ENCODE measurements at regions not wholly inside any gene's neighbourhood (a gene's known extent, or its start where the extent isn't known, plus 50 kb on each side); places are given as distances from the start of the nearest gene placed in this dataset.

DNA sequence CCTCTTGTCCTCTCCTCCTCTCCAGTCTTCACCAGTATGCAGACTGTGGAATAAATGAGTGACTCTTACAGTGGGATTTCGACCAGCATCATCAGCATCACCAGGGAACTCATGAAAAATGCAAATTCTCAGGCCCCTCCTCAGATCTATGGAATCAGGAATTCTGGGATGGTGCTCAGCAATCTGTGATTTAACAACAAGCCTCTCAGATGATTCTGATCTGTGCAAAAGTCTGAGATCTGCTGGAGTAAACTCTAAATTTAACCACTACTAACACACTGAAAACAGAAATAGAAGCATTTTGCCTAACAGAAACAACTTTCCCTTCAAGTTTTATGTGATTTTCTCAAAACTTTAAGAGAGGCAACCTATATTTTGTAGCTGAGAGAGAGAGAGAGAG lies 124.8 kb upstream of the FAM3C start:
- TF ChIP-seq, protein P1, sequence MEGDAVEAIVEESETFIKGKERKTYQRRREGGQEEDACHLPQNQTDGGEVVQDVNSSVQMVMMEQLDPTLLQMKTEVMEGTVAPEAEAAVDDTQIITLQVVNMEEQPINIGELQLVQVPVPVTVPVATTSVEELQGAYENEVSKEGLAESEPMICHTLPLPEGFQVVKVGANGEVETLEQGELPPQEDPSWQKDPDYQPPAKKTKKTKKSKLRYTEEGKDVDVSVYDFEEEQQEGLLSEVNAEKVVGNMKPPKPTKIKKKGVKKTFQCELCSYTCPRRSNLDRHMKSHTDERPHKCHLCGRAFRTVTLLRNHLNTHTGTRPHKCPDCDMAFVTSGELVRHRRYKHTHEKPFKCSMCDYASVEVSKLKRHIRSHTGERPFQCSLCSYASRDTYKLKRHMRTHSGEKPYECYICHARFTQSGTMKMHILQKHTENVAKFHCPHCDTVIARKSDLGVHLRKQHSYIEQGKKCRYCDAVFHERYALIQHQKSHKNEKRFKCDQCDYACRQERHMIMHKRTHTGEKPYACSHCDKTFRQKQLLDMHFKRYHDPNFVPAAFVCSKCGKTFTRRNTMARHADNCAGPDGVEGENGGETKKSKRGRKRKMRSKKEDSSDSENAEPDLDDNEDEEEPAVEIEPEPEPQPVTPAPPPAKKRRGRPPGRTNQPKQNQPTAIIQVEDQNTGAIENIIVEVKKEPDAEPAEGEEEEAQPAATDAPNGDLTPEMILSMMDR (IDR thresholded peaks at IDR 0.05; ENCODE audit: low read length): no peak
- no peak for TF ChIP-seq EZH2 (optimal IDR thresholded peaks at IDR 0.05; ENCODE audit: low read depth, low read length)
- TF ChIP-seq EZH2phosphoT487 (IDR thresholded peaks at IDR 0.05; ENCODE audit: low read length): no peak

Measured in MM.1S (cell line).